Mammary epithelial cell (primary cell): ENCODE measurements at regions not wholly inside any gene's neighbourhood (a gene's known extent, or its start where the extent isn't known, plus 50 kb on each side); places are given as distances from the start of the nearest gene placed in this dataset.

Experiments
- EZH2 ChIP-seq: IDR thresholded peaks from 2 replicates; pipeline ENCODE4 v1.6.1; 2012; ENCODE audit warnings: low read length, inconsistent platforms, borderline replicate concordance
- TF ChIP-seq, protein P1 (sequence below), 2 donors: IDR thresholded peaks in 1 of 2; conservative IDR thresholded peaks in 1 of 2; 2 replicates each; pipeline ENCODE4 v1.5.1; 2011 to 2012; ENCODE audit warnings: inconsistent platforms in 2 of 2, low read length in 2 of 2, mild to moderate bottlenecking in 2 of 2, control low read depth in 1 of 2, low read depth in 1 of 2; ENCODE audit not compliant: insufficient read depth in 1 of 2; ENCODE audit errors: extremely low read depth in 1 of 2

DNA sequence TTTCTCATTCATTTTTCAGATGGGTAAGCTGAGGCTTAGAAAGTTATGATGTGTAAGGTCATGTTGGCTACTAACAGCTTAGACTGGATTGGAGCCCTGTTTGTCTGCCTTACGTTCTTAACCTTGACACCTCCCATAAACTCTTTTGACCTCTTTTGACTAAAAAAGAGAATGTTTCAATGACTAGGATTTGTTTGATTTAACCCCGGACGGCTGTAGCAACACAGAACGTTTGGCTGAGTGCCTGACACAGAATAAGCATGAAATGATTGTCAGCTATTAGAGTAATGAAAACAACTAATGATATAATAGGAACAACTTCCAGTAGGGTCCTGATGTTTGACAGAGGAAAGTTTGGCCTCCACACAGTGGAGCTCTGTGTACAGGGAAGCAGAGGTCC is 83.3 kb upstream of the PDZD8 start:
- TF ChIP-seq, protein P1, sequence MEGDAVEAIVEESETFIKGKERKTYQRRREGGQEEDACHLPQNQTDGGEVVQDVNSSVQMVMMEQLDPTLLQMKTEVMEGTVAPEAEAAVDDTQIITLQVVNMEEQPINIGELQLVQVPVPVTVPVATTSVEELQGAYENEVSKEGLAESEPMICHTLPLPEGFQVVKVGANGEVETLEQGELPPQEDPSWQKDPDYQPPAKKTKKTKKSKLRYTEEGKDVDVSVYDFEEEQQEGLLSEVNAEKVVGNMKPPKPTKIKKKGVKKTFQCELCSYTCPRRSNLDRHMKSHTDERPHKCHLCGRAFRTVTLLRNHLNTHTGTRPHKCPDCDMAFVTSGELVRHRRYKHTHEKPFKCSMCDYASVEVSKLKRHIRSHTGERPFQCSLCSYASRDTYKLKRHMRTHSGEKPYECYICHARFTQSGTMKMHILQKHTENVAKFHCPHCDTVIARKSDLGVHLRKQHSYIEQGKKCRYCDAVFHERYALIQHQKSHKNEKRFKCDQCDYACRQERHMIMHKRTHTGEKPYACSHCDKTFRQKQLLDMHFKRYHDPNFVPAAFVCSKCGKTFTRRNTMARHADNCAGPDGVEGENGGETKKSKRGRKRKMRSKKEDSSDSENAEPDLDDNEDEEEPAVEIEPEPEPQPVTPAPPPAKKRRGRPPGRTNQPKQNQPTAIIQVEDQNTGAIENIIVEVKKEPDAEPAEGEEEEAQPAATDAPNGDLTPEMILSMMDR (conservative IDR thresholded peaks at IDR 0.05 in 1 of 2, IDR thresholded peaks at IDR 0.05 in 1 of 2; ENCODE audit: extremely low read depth in 1 of 2, insufficient read depth in 1 of 2, low read depth in 1 of 2, low read length in 2 of 2) = no peak
- no peak for TF ChIP-seq EZH2
